Stimulated activated CD4-positive, alpha-beta T cell treated with anti-CD3 and anti-CD28 coated beads, Interleukin-4, amount 100 ng/mL, for 24 hours (primary cell): ENCODE measurements at regions not wholly inside any gene's neighbourhood (a gene's known extent, or its start where the extent isn't known, plus 50 kb on each side); places are given as distances from the start of the nearest gene placed in this dataset.
"Not testable (repeated sequence)": the region's sequence is repeated elsewhere in the genome, so short reads cannot be mapped to it uniquely, and the experiment has no call there.

Experiments
- DNase-seq: peaks from one replicate; pipeline ENCODE4 v3.0.0-alpha.2; 2020

- no peak for DNase-seq
Observed at GRCh38 chr18:68427951-68428401, 286.9 kb downstream of the TMX3 start.

- DNase-seq = no peak
Observed at GRCh38 chr18:68426731-68427315, 288.1 kb downstream of the TMX3 start.

GRCh38 chr18:68418881-68419280, 296.0 kb downstream of the TMX3 start:
- DNase-seq = no peak

GRCh38 chr18:68418226-68418868, 296.6 kb downstream of the TMX3 start:
- DNase-seq = no peak

- no peak for DNase-seq
Observed at GRCh38 chr18:68417826-68418225, 297.1 kb downstream of the TMX3 start.

GRCh38 chr18:68417166-68417799, 297.6 kb downstream of the TMX3 start:
- no peak for DNase-seq

GRCh38 chr18:68414407-68414806, 300.5 kb downstream of the TMX3 start:
- DNase-seq = no peak

- no peak for DNase-seq
Observed at GRCh38 chr18:68409576-68409975, 305.3 kb downstream of the TMX3 start.

- DNase-seq = no peak
Observed at GRCh38 chr18:68406761-68407160, 308.1 kb downstream of the TMX3 start.

GRCh38 chr18:68402784-68403183, 312.1 kb downstream of the TMX3 start:
- no peak for DNase-seq

GRCh38 chr18:68400889-68401288, 314.0 kb downstream of the TMX3 start:
- no peak for DNase-seq

GRCh38 chr18:68399721-68400120, 315.2 kb downstream of the TMX3 start:
- no peak for DNase-seq

- DNase-seq = no peak
Observed at GRCh38 chr18:68397241-68398035, 317.5 kb downstream of the TMX3 start.

- no peak for DNase-seq
Observed at GRCh38 chr18:68394705-68395104, 320.2 kb downstream of the TMX3 start.

GRCh38 chr18:68391801-68392200, 323.1 kb downstream of the TMX3 start:
- DNase-seq = no peak

GRCh38 chr18:68387246-68387645, 327.7 kb downstream of the TMX3 start:
- no peak for DNase-seq

GRCh38 chr18:68383979-68384378, 330.9 kb downstream of the TMX3 start:
- not testable (repeated sequence) for DNase-seq

GRCh38 chr18:68376926-68377325, 338.0 kb downstream of the TMX3 start:
- no peak for DNase-seq

GRCh38 chr18:68362907-68363306, 352.0 kb downstream of the TMX3 start:
- DNase-seq = no peak

GRCh38 chr18:68355637-68356036, 359.3 kb downstream of the TMX3 start:
- DNase-seq = no peak

- DNase-seq = no peak
Observed at GRCh38 chr18:68354176-68354575, 360.7 kb downstream of the TMX3 start.

GRCh38 chr18:68342039-68342659, 372.8 kb downstream of the TMX3 start:
- no peak for DNase-seq

GRCh38 chr18:68340606-68341005, 374.3 kb downstream of the TMX3 start:
- DNase-seq = no peak
